Suppressor macrophage (primary cell): ENCODE measurements at regions not wholly inside any gene's neighbourhood (a gene's known extent, or its start where the extent isn't known, plus 50 kb on each side); places are given as distances from the start of the nearest gene placed in this dataset.
A peak's percentile ranks its signal among the peaks of the same experiment; 100 is the strongest.
"Not testable (repeated sequence)": the region's sequence is repeated elsewhere in the genome, so short reads cannot be mapped to it uniquely, and the experiment has no call there.

Source experiments
- DNase-seq, 4 experiments: peaks; one replicate each; pipeline ENCODE4 v3.0.0-alpha.2; 2020 to 2022

GRCh38 chr6:140285998-140286690 is 911.7 kb upstream of the CITED2 start:
- DNase-seq = no peak

GRCh38 chr6:140285471-140285870 is 911.0 kb upstream of the CITED2 start:
- no peak for DNase-seq

- no peak for DNase-seq
Measured at GRCh38 chr6:140284871-140285270, 910.4 kb upstream of the CITED2 start.

- no peak for DNase-seq
Measured at GRCh38 chr6:140283197-140283596, 908.7 kb upstream of the CITED2 start.

- no peak for DNase-seq
Measured at GRCh38 chr6:140281767-140282166, 907.3 kb upstream of the CITED2 start.

- DNase-seq = no peak
Measured at GRCh38 chr6:140281236-140281635, 906.8 kb upstream of the CITED2 start.

- no peak for DNase-seq
Measured at GRCh38 chr6:140276719-140277118, 902.3 kb upstream of the CITED2 start.

GRCh38 chr6:140276133-140276532 is 901.7 kb upstream of the CITED2 start:
- peak in 1 of 4 experiments; percentile 2 for DNase-seq

- no peak for DNase-seq
Measured at GRCh38 chr6:140275725-140276124, 901.3 kb upstream of the CITED2 start.

GRCh38 chr6:140274548-140274947 is 900.1 kb upstream of the CITED2 start:
- DNase-seq = no peak

- DNase-seq = peak in 2 of 4 experiments; percentile 3 to 6
Measured at GRCh38 chr6:140271759-140272377, 897.4 kb upstream of the CITED2 start.

GRCh38 chr6:140269591-140270165 is 895.2 kb upstream of the CITED2 start:
- DNase-seq = peak in 2 of 4 experiments; percentile 5 to 37

GRCh38 chr6:140264431-140264830 is 890.0 kb upstream of the CITED2 start:
- no peak for DNase-seq

- not testable (repeated sequence) for DNase-seq
Measured at GRCh38 chr6:140258302-140258701, 883.9 kb upstream of the CITED2 start.

GRCh38 chr6:140256248-140256647 is 881.8 kb upstream of the CITED2 start:
- DNase-seq = no peak

- no peak for DNase-seq
Measured at GRCh38 chr6:140253096-140253495, 878.6 kb upstream of the CITED2 start.

- DNase-seq = no peak
Measured at GRCh38 chr6:140252099-140252498, 877.7 kb upstream of the CITED2 start.

- DNase-seq = no peak
Measured at GRCh38 chr6:140245296-140246040, 871.0 kb upstream of the CITED2 start.

- DNase-seq = no peak
Measured at GRCh38 chr6:140237251-140237650, 862.8 kb upstream of the CITED2 start.

GRCh38 chr6:140236732-140237131 is 862.3 kb upstream of the CITED2 start:
- DNase-seq = no peak

GRCh38 chr6:140230282-140230681 is 855.8 kb upstream of the CITED2 start:
- DNase-seq = no peak

GRCh38 chr6:140228491-140228890 is 854.0 kb upstream of the CITED2 start:
- no peak for DNase-seq

- no peak for DNase-seq
Measured at GRCh38 chr6:140226637-140227036, 852.2 kb upstream of the CITED2 start.
